NT2/D1 (cell line): ENCODE measurements at regions not wholly inside any gene's neighbourhood (a gene's known extent, or its start where the extent isn't known, plus 50 kb on each side); places are given as distances from the start of the nearest gene placed in this dataset.

Experiments
- YY1 ChIP-seq: IDR thresholded peaks from 2 replicates; pipeline ENCODE4 v1.6.1; 2011; ENCODE audit not compliant: insufficient read length, insufficient read depth
- ZNF274 ChIP-seq: IDR thresholded peaks from 2 replicates; pipeline ENCODE4 v1.6.1; 2011; ENCODE audit warnings: mild to moderate bottlenecking, low read depth, low read length

DNA sequence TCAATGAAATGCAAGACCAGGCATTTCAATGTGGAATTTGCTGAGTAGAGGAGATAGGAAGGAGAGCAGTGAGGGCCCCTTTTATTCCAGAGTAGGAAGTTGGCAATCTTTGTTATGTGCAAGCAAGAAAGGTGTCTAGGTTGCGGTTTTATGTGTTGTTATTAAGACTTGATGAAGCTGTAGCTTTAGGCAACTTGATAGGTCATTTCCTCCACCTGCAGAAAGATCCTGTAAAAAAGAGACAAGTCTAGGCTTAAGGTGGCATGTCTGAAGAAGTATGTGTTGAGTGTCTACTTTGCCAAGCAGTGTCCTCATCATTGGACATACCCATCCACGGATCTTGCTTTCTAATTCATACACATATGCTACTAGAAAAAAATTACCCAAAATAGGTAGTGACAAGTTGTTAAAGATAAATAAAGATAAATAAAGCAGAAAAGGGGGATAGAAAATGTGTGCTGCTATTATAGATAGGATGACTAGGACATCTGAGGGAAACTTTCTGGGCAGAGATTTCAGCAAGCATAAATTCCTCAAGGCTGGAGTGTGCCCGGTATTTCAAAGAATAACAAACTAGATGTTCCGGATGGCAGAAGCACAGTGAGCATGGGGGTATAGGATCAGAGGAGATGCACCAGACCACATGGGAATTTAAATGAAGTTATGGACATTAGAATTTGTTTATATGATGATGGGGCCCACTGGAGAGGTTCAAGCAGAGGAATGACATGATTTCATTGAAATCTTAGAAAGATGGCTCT is 335.0 kb downstream of the TGFB2 start:
- no peak for TF ChIP-seq YY1
- TF ChIP-seq ZNF274, result no peak
